CD1c-positive myeloid dendritic cell (primary cell): ENCODE measurements at regions not wholly inside any gene's neighbourhood (a gene's known extent, or its start where the extent isn't known, plus 50 kb on each side); places are given as distances from the start of the nearest gene placed in this dataset.
"Not testable (repeated sequence)": the region's sequence is repeated elsewhere in the genome, so short reads cannot be mapped to it uniquely, and the experiment has no call there.

Experiments
- DNase-seq: peaks from one replicate; pipeline ENCODE4 v3.0.0-alpha.2; 2016; ENCODE audit errors: extremely low spot score

DNA sequence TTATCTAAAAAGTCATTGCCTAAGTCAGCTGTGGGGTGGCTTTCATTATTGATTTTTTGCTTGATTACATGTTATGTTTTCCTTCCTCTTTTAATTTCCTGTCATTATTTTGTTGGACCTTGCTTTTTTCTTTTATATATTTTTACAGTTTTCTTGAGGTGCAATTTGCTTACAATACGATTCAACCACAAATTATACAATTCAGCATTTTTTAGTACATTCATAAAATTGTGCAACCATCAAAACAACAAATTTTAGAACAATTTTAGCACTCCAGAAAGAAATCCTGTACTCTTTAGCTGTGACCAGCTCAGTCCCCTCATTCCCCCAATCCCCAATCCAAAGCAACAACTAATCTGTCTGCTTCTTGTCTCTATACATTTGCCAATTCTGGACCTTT, 608.9 kb downstream of the C6orf118 start:
- no peak for DNase-seq

DNA sequence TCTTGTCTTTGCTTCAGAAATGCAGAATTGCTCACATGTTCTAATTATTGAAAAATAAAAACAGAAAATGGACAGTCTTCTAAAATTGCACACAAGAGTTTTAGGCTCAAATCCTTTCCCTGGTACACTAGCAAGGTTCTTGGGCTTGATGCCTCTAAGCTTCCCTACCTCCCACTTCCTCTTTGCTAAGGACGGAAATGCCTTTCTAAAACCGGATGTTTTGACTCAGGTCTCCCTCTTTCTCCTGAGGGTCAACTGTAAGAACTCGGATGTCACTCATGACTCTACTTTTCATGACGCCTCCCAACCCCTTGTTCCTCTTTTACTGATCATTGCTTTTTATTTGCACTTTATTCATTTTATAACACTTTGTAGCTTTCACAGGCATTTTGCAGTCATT, 613.5 kb downstream of the C6orf118 start:
- no peak for DNase-seq

DNA sequence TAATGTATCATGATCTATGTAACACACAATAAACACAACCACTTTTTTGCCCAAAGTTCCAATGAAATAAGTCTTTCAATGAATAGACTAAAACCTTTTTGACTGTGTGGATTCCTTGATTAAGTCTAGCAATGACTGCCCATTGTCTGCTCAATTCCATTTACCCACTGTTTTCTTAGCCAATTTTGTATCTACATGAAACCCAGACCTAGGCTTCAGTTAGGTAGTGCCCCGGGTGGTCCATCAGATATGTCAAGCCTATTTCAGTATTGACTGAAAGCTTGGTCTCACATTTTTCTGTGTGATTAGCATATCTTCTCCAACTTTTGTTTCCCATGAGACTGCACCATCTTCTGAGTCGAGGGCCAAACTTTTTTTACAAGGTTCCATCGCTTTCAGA, 615.0 kb downstream of the C6orf118 start:
- DNase-seq, result no peak

DNA sequence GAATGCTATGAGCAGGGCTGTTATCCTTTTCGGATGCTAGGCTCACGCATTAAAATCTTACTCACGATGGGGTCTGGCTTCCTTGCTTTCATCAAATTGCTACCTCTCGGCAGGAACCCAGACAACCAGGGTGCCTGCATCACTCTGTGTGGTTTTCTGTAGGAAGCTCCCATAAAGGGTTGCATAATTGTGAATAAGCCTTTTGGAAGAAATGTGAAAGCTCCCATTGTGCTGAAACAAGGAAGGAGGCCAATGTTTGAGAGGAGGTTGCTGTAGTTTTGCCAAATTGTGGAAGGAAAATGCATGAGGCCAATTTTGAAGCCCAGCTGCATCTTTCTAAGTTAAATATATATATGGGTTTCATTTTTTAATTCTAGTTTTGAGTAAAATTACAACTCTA, 615.5 kb downstream of the C6orf118 start:
- DNase-seq, result no peak

DNA sequence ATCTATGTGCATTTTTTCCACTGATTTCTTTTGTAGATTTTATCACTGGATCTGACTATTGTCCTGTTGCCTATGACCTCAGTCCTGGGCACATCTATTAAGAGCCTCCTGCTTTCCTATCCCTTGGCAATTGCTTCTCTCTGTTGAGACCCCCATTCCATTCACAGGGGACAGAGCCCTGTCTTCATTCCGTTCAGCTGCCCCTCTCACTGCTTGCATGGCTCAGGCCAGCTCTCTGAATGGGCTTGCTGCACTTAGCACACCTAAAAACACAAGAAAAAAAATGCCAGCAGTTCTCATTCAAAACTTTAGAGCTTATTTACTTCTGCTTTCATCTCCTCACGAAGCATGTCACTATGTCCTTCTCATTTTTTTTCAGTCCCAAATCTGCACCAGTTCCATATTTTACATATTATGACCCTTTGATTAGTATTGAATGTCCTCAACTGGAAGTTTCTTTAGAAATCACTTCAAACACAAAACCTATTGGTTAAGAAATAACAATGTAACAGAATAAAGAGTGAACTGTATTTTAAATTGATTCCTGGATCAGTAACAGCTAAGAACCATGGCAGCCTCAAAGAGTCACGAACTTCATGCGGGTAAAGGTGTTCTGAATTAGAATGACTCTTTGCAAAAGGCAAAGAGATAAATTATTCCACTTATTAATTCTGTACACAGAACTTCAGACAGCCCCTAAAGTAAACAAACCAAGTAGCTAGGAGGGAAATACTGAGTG, 616.5 kb downstream of the C6orf118 start:
- DNase-seq, result no peak

DNA sequence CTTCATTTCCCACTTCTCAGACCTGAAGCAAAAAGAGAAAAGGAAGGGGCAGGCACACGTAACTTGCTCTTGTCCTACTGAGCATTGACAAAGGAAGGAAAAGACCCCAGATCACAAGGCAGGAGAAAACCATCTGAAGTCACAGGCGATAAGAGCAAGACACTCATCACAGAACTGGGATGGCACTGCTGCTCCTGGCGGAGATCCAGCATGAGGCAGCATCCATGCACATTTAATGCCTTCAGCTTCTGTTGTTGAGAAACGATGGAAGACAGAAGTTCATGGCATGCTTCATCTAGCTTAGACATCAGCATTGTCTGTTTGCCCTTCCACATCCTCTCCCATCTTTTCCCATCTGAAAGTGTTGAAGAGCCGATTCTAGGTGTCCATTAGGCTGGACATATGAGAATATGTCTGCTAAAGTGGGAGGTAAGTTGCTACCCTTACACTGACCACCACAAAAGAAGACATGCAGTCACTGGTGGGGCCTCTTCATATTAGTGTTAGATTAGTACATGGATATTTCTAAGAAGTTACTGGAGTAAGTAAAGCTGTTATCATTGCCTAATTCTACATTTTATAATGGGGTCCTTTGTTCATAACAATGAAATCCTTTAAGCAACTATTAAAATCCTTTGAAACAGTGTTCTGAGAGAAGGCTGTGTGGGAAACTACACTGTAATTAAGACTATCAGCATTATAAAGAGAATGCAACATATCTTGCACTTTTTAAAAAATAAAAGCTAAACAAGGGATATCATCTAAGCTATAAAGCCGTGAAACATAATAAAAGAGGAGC, 618.5 kb downstream of the C6orf118 start:
- DNase-seq, result no peak

DNA sequence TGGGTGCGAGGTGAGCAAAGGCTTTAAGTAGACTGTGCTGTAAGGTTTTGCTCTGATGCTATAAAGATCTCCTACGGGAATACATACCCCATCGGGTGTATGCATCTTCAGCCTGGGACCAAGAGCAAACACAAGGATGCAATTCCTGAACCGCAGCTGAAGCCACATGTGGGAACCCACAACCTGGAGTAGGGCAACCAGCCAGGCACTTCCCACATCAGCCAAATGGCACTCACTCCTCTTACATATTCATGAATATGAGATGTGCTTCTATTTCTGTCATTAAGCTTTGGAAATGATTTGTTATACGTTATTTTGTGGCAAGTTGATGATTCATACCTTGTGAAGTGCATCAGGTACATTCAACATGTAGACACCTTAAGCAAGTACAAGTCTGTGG, 619.2 kb downstream of the C6orf118 start:
- no peak for DNase-seq

DNA sequence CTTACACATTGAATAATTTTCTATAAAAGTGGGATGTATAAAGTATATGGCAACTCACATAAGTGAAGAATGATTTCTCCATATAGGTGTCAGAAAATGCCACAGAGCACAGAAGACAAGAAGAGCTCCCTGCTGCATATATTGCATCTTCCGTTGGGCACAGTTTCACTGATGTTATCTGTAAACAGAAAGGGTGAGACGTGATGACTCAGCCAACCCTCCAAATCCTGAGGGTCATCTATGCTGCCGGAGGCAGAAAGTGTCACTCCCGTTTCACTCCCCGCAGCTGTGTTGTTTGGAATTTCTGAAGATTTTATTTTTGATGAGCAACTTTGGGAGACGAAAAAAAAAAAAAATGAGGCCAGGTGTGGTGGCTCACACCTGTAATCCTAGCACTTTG, 644.1 kb downstream of the C6orf118 start:
- no peak for DNase-seq

DNA sequence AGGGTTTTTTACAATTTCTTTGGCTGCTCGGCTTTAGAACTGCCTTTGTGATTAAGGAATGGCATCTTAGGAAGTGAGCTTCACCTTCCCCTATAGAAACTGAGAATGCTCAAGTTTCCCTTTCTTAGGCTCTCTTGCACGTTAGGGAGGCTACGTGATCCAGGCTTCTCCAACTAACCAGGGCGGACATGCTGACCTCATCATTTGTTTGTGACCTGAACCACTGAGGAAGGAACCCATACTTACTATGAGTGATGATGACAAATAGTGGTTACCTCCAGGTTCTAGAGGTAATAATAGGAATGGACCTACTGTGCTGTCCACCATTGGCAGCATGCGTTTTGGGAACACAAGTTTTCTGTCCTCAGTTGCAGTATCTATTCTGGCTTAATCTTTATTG, 645.8 kb downstream of the C6orf118 start:
- no peak for DNase-seq

DNA sequence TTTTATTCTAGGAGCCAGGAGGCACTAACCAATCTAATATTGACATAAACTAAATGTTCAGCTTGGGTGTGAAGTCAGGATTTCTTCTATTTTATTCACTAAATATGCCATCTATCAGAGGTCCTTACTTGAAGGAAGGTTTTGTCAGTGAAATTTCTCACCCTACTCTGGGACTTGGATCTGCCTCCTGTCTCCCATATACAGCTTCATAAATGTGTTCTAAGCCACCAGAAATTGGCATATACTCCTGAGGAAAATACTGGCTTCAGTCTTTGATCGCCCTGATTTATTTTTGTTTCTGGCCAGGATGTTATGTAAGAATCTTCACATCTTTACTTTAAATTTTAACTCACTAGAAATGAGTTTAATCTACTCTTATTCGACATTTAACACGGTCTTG, 647.7 kb downstream of the C6orf118 start:
- no peak for DNase-seq

DNA sequence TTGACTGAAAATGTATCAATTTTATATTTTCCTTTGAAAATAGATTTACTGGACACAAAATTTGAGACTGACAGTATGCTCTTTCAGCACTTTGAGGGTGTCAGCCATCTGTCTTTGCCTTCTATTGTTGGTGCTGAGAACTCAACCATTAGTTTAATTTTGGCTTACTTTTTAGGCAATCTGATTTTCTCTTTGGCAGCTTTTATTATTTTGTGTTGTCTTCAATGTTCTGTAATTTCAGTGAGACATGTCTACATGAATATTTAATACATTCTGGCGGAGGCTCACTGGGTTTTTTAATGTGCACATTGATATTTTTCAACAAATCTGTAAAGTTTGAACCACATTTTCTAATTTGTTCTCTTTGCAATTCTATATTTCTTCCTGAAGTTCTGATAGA, 648.6 kb downstream of the C6orf118 start:
- DNase-seq, result no peak

DNA sequence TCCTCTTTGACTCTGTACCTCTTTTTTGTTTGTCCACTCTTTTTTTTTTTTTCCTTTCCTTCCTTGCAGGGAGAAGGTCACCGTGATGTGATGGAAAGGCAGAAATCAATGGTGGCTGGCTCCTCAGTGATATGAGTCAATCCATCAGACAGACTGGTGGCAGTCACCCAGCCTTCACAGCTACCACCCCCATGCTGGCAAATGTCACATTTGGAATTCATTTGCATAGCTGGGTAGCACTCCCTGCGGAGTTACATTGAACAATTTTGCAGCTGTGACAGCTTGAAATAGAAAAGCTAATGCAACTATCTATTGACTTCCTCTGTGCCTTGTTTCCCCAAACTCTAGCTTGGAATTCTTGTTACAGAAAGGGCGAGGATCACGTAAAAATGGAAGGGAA, 668.4 kb downstream of the C6orf118 start:
- DNase-seq, result no peak

DNA sequence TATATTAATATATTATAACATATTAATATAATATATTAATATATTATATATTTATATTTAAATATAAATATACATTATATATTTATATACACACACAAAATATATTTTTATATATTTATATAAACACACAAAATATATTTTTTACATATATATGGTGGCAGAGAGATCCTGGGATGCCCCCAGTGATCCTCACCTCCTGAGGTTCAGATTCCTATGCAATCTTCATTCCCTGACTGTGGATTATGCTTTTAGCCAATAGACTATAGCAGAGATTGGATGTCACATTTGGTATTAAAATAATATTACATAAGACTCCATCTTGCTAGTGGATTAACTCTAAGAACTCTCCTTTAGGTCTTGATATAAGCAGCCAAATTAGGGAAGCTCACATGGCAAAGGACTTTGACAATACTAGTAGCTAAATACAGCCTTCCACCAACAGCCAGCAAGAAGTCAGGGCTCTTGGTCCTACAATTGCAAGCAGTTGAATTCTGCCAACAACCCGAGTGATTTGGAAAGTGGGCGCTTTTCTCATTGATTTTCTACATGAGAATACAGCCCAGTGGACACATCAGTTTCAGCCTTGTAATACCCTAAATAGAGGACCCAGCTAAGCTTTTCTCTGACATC, 681.0 kb downstream of the C6orf118 start:
- no peak for DNase-seq

DNA sequence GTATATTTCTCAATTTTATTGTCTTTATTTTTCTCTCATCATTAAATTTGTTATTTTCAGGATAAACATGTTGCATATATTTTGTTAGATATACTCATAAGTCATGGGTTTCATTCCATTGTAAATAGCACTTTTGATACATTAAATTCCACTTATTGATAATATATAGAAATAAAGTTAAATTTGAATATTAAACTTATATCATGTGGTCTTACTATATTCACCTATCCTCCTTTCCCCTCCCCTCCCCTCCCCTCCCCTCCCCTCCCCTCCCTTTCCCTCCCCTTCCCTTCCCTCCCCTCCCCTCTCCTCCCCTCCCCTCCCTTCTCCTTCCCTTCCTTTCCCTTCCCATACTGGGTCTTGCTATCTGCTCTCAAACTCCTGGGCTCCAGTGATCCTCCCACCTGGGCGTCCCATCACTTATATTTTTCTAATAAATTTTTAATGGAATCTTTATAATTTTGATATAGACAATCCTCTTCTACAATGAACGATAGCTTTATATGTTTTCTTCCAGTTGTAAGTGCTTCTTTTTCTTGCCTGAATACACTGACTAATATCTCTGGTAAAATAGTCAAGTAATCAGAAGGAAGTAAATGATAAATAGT, 692.4 kb downstream of the C6orf118 start:
- no peak for DNase-seq

DNA sequence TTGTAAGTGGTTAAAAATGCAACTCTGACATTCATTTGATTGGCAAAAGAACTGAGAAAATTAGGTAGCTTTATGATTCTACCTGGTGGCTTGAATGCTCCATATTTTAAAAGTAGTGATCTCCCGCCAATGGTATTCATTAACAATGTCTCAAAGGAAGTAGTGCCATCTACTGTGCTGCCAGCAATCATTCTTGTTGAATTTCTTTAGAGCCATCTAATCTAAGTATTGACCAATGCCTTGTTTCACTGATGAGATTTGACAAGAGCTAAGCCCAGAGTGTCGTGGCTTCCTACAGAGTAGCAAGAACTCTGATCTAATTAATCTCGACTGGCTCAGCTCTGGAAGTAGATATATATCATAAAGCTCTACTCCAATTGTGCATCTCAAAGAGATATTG, 696.7 kb downstream of the C6orf118 start:
- DNase-seq, result no peak

DNA sequence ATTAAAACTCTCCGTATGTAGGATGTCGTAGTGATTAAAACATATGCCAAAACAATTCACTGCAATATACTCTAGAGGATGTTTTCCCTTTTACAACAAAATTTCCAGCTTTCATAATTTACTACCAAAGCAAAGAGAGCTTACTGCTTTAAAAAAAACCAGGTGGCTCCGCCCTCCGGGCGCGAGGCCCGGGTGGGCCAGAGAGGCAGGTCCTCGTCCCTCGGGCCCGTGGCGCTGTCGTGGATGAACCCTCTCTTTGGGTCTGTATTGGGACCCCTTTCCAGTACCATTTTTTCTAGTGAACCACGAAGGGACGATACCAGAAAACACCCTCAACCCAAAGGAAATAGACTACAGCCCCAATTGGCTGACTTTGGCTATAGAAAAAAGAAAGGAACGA, 698.5 kb downstream of the C6orf118 start:
- DNase-seq, result not testable (repeated sequence)

DNA sequence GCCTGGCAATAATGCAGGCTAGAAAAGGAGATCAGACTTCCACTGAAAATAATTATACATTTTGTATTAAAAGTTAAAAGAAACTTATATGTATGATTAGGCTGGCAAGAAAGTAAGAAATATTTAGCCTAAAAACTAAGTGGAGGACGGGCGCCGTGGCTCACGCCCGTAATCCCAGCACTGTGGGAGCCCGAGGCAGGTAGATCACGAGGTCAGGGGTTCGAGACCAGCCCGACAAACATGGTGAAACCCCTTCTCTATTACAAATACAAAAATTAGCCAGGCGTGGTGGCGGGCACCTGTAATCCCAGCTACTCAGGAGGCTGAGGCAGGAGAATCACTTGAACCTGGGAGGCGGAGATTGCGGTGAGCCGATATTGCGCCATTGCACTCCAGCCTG, 707.0 kb downstream of the C6orf118 start:
- not testable (repeated sequence) for DNase-seq

DNA sequence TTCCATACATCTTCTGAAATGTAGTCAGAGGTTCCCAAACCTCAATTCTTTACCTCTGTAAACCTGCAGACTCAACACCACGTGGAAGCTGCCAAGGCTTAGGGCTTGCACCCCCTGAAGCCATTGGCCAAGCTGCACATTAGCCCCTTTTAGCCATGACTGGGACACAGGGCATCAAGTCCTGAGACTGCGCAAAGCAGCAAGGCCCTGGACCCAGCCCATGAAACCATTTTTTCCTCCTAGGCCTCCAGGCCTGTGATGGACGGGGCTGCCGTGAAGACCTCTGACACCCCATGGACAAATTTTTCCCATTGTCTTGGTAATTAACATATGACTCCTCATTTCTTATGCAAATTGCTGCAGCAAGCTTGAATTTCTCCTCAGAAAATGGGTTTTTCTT, 727.8 kb downstream of the C6orf118 start:
- DNase-seq, result no peak

DNA sequence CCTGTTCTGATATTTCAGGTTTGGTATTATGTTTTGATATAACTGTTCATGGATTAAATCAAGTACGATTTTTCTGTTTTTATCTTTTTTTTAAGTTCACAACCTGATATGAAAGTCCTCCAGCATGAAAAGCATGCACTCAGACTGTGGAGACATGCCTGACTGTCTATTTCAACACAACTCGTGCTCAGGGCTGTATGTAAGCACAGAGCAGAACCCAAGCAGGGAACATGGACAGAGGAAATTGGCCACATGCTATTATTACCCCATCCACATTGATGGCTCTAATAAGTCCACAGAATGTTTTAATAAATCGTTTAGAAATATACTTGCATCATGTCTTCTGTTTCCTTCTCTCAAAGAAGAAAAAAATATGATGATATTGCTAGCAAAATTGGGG, 730.4 kb downstream of the C6orf118 start:
- no peak for DNase-seq

DNA sequence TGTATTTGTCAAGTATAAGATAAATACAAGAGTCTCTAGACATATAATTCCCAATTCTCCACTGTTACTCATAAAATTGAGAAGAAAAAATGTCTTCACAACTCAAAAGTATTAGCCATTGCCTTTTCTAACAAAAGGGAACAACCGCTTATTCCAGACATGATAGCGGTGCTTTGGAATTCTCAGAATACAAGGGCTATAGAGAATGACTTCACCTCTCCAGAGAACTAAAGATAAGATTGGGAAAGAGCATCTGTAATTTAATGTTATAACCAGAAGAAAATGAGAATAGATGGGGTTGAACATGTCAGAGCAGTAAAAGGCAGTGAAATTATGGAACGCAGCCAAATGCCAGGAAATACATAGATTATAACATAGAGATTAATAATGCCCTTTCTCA, 730.8 kb downstream of the C6orf118 start:
- no peak for DNase-seq

DNA sequence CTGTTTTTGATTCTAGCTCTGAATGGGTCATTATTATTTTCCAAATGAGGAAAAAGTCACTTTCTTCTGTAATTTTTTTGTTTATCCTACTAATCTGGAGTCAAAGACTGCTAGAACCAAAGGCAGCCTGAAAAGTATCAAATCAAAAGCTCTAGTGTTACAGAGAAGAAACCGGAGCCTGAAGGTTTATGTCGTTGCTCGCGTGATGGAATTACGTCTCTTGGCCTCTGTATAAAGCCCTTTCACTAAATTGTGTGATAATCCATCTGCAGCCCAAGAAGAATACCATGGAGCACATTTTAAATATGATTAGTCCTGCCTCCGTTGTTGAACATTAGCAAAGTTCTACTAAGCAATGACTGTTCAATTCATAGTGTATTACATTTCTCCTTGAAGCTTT, 738.6 kb downstream of the C6orf118 start:
- no peak for DNase-seq

DNA sequence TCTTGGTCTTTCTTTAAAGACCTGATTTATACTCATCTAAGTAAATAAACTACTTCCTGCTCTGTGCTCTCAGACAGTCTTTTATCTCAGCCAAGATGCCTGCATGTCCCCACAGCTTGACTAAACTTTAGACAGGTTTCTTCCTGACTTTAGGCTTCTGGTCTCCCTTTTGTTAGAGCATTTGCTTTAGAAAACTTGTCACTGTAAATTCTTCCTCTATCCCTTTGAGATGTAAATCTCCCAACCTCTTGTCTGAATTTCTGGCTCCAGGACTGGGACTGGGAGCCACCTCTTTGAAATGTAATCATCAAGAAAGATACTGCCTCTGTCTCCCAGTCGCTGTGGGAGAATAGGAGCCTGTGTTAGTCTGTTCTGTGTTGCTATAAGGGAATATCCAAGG, 739.9 kb downstream of the C6orf118 start:
- no peak for DNase-seq

DNA sequence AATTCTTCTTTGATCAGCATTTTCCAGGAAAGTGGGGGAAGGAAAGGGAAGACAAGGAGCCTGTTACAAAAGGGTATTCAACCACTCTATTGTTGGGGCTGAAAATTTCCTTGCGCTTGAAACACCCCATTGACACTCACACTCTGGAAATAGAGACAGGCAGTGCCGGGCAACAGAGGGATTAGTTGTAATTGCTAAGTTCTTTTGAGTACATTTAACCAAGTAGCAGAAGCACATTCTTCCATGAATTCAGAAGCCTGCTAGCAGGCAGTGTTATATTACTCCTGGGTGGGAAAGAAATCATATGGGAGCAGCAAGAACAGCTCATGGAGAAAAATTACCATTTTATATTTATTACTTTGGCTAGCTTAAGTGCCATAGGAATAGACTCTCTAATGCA, 745.5 kb downstream of the C6orf118 start:
- no peak for DNase-seq
